AG09319 (cell line): ENCODE measurements at regions not wholly inside any gene's neighbourhood (a gene's known extent, or its start where the extent isn't known, plus 50 kb on each side); places are given as distances from the start of the nearest gene placed in this dataset.

Source experiments
- DNase-seq: peaks from one replicate; pipeline ENCODE4 v3.0.0-alpha.2; 2010; ENCODE audit warnings: low read depth; ENCODE audit errors: extremely low read depth
- TF ChIP-seq, protein P1 (sequence below): IDR thresholded peaks from 2 replicates; pipeline ENCODE4 v1.5.1; 2011; ENCODE audit warnings: low read depth, mild to moderate bottlenecking, inconsistent platforms, low read length, moderate library complexity

DNA sequence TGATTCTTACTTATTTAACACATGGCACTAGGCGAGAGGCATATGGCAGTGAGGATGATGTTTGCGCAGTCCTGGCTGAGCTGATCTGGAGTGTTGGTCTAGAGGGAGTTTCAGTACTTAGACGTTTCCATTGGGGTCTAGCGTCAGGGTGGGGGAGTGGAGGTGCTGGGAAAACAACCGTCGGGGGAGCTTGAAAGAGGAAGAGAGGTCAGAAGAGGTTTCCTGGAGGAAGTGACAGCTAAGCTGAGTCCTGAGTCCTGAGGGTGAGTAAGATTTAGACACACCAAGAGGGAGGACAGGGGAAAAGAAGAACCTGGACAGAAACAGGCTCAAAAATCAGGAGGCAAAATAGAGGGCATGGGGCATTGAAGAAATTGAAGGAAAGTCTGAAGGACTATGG lies 81.4 kb downstream of the ALOX5AP start:
- TF ChIP-seq, protein P1, sequence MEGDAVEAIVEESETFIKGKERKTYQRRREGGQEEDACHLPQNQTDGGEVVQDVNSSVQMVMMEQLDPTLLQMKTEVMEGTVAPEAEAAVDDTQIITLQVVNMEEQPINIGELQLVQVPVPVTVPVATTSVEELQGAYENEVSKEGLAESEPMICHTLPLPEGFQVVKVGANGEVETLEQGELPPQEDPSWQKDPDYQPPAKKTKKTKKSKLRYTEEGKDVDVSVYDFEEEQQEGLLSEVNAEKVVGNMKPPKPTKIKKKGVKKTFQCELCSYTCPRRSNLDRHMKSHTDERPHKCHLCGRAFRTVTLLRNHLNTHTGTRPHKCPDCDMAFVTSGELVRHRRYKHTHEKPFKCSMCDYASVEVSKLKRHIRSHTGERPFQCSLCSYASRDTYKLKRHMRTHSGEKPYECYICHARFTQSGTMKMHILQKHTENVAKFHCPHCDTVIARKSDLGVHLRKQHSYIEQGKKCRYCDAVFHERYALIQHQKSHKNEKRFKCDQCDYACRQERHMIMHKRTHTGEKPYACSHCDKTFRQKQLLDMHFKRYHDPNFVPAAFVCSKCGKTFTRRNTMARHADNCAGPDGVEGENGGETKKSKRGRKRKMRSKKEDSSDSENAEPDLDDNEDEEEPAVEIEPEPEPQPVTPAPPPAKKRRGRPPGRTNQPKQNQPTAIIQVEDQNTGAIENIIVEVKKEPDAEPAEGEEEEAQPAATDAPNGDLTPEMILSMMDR: no peak
- DNase-seq: no peak

DNA sequence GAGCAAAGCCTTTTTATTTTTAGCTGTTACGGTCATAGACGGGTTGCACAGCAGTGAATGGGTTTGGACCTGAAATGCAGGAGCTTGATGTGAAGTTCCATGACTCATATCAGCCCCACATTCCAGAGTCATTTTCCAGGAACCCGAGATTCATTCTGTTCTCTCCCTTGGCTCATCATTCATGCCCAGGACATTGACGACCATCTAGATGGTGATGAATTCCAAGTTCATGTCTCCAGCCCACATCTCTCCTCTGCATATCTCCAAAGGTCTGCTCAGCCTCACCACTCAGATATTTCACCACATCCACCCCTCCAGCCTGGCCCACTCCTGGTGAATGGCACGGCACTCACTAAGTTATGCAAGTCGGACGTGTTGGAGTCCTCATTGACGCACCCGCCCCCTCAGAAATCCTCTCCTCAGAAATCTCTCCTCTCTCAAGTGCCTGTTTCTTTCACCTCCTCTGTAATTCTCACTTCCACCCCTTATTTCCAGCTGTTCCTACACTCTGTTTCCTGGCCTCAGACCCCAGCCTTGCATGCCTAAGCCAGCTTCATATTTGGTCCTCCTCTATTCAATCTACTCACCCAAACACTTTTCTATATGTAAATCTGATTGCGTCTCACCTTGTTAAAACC lies 83.1 kb downstream of the ALOX5AP start:
- TF ChIP-seq, protein P1: no peak

DNA sequence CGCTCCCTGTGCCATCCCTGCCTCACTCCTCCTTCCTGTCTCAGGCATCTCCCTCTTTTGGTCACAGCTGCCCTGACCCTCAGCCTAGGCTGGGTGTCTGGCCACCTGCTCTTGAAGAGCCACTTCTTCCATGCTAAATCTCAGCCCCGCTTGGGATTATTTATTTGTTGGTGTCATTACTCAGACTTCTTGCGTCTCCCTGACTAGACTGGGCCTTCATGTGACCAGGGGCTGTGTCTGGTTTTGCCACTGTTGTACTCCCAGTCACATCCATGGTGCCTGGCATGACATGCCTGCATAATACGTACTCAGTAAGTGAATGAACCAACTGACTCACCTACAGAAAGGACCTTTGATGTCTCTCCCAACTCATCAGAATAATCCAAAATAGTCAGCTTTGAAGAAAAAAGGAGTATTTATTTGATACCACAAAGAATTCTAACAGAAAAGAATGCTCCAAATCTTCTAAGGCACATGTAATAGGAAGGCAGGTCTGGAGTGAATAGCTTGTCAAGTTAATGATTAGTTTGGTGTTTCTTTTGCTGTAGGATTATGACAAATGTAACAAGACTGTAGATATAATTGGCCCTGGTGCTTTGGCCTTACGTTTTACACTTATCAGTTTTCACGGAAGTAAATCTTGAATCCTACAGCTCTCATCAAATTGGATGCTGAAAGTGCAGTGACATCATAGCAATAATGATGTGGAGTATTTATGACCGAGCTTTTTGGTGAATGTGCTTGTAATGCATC lies 84.0 kb downstream of the ALOX5AP start:
- no peak for DNase-seq
- TF ChIP-seq, protein P1: no peak

More for the DNA sequence above, 83.1 kb downstream of the ALOX5AP start:
- DNase-seq: no peak

DNA sequence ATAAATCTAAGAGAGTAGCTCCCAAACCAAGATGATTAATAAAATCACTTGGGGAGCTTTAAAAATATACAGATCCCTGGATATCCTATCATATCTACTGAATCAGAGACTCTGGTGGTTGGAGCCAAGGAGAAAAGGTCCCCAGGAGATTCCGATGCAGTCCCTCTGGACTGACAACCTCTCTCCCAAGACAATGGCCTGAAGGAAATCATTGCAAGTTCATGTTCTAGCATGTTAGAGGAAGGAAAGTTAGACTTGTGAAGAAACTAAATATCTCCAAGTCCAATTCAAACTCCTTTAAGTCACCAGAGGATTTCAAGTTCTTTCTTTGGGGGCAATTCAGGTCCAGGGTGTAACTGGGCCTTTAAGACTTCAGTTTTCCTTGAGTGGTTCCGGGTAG lies 84.7 kb upstream of the MEDAG start:
- TF ChIP-seq, protein P1: no peak
- no peak for DNase-seq

DNA sequence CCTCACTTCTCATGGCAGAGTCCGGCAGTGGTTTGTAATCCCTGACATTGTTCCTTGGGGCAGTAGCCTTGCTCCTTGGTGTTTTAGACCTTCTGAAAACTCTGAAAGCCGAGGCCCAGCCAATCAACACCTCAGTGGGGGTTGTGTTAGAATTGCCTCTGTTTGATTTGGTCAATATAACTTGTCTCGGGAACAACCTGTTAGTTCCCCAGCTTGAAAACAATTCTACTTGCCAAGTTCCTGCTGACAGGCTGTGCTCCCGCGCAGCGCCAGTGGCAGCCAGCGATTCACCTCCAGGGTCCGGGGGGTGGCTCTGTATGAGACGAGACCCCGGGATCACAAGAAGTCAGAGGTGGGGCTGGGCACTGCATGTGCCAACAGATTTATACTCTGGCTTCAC lies 81.4 kb upstream of the MEDAG start:
- DNase-seq: no peak
- TF ChIP-seq, protein P1: no peak

DNA sequence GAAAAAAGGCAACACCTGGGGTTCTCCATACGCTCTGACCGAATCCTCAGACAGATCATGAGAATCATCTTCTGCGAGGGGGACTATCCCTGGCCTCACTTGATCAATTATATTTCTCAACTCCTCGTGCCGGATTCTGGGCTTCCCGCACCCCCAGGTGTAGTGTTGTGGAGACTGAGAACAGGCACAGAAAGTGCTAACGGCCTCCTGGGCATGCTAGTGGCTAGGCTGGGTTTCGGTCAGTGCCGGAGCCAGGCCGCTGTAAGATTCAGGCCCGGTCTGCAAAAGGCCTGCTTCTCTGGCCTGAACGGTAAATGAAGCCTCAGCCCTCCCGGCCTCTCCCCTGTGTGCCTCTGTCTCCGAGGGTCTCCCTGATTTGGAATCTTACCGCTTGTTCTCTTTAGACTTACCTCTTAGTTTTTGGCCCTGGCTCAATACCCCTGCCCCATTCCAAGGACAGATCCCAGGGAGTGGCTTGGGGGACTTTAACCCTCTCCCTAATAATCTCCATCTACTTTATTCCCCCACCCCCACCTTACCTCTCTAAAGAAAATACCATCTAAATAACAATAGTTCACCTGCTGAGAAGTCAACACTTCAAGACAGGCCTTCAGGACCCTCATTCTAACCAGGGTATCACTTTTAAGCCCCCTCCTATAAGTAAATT lies 79.0 kb upstream of the MEDAG start:
- TF ChIP-seq, protein P1: no peak
- DNase-seq: no peak

DNA sequence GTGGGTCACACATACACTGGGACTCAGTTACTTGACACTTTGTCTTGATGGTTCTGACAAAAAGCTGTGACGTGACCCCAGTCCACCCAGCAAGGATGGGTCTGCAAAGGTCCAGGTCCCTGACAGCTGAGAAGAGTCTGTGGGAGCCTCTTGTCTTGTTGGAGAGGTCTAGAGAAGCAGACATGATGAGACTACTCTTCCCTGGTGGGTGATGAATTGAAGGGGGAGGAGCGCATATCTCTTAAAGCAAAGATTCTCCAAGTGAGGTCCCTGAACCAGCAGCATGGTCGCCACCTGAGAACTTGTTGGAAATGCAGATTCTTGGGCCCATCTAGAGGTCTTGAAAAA lies 78.5 kb upstream of the MEDAG start:
- DNase-seq: no peak
- TF ChIP-seq, protein P1: no peak
